GM13976 (cell line): ENCODE measurements at regions not wholly inside any gene's neighbourhood (a gene's known extent, or its start where the extent isn't known, plus 50 kb on each side); places are given as distances from the start of the nearest gene placed in this dataset.

Source experiments
- DNase-seq: peaks from one replicate; pipeline ENCODE4 v3.0.0; 2012; ENCODE audit warnings: low spot score
- in situ Hi-C: fragments of 300-500 bp; cut with MboI; formaldehyde crosslinking; loops from one replicate; pipeline ENCODE4 v1.12.0; 2022; ENCODE audit warnings: low sequenced_read_pairs, mixed read lengths, inconsistent platforms; ENCODE audit not compliant: unreplicated experiment
- TF ChIP-seq, protein P1 (sequence below): IDR thresholded peaks from 2 replicates; pipeline ENCODE4 v1.5.1; 2012; ENCODE audit warnings: borderline replicate concordance, mild to moderate bottlenecking; ENCODE audit not compliant: insufficient read depth; ENCODE audit errors: extremely low read depth, missing control alignments, control extremely low read depth

DNA sequence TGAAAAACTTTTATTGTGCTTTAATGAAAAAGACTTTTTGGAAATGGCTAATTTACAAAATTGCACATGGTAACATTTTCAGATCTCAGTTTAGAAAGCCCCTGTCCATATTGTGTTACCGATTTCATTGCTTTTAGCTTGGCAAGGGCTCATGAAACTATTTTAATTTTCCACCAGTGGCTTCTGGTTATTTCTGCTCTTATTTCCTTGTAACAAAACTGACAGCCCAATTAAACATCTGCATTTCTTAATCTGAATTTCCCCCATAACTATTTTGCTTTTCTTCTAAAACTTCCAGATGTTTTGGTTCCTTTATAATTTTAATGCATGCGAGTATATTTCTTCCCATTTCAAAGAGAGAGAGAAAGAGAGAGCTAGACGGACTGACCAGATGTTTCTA is 264.8 kb downstream of the PTPRC start:
- TF ChIP-seq, protein P1, sequence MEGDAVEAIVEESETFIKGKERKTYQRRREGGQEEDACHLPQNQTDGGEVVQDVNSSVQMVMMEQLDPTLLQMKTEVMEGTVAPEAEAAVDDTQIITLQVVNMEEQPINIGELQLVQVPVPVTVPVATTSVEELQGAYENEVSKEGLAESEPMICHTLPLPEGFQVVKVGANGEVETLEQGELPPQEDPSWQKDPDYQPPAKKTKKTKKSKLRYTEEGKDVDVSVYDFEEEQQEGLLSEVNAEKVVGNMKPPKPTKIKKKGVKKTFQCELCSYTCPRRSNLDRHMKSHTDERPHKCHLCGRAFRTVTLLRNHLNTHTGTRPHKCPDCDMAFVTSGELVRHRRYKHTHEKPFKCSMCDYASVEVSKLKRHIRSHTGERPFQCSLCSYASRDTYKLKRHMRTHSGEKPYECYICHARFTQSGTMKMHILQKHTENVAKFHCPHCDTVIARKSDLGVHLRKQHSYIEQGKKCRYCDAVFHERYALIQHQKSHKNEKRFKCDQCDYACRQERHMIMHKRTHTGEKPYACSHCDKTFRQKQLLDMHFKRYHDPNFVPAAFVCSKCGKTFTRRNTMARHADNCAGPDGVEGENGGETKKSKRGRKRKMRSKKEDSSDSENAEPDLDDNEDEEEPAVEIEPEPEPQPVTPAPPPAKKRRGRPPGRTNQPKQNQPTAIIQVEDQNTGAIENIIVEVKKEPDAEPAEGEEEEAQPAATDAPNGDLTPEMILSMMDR = no peak

DNA sequence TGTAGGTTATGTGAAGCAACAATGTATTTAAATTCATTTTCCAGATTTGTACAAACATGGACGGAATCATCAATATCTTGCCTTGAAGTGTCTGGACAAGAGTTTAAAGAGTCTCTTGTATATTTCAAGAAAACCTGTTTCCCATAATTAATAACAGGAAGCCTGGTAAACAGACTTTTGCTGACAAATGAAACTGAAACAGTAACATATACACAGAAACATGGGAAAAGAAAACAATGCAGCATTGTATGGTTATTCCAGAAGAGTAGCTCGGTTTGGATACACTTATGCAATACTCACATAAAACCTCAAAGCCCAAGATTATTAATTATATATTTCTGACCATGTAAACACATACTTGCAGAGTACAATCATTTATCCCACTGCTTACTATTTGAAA is 265.5 kb downstream of the PTPRC start:
- in situ Hi-C loops = no loop called here
- DNase-seq = no peak
- TF ChIP-seq, protein P1 = no peak

More for the DNA sequence above, 264.8 kb downstream of the PTPRC start:
- in situ Hi-C loops = no loop called here
- no peak for DNase-seq

DNA sequence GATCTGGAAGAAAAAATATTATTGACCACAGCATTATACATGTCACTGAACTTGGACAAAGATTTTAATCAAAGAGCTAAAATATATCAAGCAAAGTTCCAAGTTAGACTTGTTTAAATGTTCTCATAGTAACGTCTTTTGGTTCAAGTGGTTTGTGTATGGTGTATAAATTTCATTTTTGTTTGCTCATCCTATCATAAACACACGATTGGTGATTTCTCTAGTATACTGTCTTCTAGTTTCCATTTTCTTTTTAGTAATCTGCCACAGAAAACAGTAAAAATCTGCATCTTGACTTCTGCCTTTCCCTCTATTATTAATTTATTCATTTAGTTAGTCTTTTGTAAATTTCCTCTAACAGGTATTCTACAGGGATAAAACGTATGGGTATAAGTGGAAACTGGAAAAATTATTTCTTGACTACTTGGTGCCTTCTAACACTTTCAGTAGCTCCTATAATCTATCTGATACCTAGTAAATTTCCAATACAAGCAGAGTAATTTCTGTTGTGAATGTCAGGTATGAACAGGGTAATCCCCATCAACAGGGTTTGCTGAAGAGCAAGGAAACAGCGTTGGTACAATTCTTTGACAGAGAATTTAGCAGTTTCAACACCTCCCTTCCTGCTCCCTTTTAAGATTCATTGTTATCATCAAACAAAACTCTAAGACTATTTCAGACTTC is 268.0 kb downstream of the PTPRC start:
- no peak for DNase-seq
- TF ChIP-seq, protein P1 = no peak
- in situ Hi-C loops = no loop called here

DNA sequence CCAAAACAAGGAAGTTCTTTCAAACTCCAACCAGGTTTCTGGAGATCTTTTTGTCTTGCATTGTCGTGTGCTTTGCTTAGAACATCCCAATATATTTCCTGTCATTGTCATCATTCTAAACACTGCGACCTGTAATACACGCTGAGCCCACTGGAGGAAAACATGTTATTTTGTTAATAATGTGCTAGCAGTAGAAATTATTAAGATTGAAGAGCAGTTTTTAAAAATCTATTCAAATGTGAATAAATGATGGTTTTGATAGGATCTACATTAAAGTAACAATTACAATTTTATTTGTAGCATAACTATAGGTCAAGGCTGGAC is 268.5 kb downstream of the PTPRC start:
- in situ Hi-C loops = no loop called here
- DNase-seq = no peak
- TF ChIP-seq, protein P1 = no peak

DNA sequence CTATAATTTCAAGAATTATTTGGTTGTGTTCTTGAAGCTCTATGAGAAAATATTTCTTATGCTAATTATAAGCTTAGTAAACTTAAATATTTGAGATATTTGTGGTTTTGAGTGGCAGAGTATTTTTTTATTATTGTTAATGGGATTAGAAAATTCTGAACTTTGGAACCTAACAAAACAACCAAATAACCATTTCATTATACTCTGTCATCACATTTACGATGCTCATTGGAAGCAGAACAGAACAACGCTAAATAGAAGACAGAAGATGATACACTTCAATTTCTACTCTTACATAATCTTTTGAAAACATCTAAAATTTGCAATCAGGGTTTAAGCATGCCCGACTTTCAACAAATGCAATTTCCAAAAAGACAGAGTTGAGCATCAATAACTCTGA is 270.2 kb downstream of the PTPRC start:
- DNase-seq = no peak
- in situ Hi-C loops = no loop called here

DNA sequence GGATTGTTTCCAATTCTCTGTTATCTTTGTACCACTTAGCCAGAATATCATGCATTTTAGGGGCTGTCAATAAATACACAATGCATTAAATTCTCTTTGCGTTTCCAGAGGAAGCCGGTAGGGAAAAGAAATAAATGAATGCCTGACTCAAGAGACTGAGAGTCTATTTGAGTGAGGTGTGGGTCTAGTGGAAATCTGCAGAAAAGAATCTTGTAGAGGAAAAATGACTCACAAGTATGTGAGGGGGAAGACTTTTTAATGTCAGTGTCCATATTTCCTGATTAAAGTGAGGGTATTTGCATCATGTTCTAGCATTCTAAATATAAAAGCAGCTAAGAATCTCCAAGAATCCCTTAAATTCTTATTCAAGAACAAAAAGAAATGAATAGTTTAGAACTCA is 271.1 kb downstream of the PTPRC start:
- in situ Hi-C loops = no loop called here
- DNase-seq = no peak
- TF ChIP-seq, protein P1 = no peak

More for the DNA sequence above, 270.2 kb downstream of the PTPRC start:
- TF ChIP-seq, protein P1 = no peak
